H1 (cell line): ENCODE measurements at regions not wholly inside any gene's neighbourhood (a gene's known extent, or its start where the extent isn't known, plus 50 kb on each side); places are given as distances from the start of the nearest gene placed in this dataset.

Source experiments
- CTCF ChIA-PET: fragments of 300-600 bp; sonication (Branson Sonifier 250); formaldehyde crosslinking; loops from one replicate; lab custom pipeline; 2021; ENCODE audit not compliant: partially characterized antibody; lab: Charles Lee
- POLR2A ChIA-PET: fragments of 300-600 bp; sonication (Branson Sonifier 250); formaldehyde crosslinking; loops from one replicate; lab custom pipeline; 2021; ENCODE audit warnings: inconsistent platforms; ENCODE audit not compliant: partially characterized antibody; lab: Charles Lee
- DNase-seq, 2 experiments: peaks; one replicate each; pipeline versions ENCODE4 v3.0.0 to v3.0.0-alpha.2; 2010 to 2022; ENCODE audit warnings: low spot score in 2 of 2, low read depth in 1 of 2, mixed read lengths in 1 of 2
- FAIRE-seq: peaks from 2 replicates; lab custom pipeline; 2011; peaks lifted over from hg19 to GRCh38; lab: Jason Lieb, UNC
- H2AFZ ChIP-seq: 2 replicates; pipeline ENCODE4 v1.8.1; 2012; ENCODE audit warnings: low read length, inconsistent platforms
- H2AK5ac ChIP-seq: 2 replicates; pipeline ENCODE4 v1.6.1; 2013; ENCODE audit warnings: low read depth, low read length
- H2BK120ac ChIP-seq: replicated peaks from 2 replicates; pipeline ENCODE3; 2013; ENCODE audit warnings: low read depth, low read length, inconsistent platforms
- H2BK12ac ChIP-seq: 2 replicates; pipeline ENCODE4 v1.6.1; 2013; ENCODE audit warnings: low read depth, low read length
- H2BK15ac ChIP-seq: 2 replicates; pipeline ENCODE4 v1.6.1; 2013; ENCODE audit warnings: low read length
- H2BK20ac ChIP-seq: 2 replicates; pipeline ENCODE4 v1.6.1; 2013; ENCODE audit warnings: low read length
- H2BK5ac ChIP-seq: 2 replicates; pipeline ENCODE4 v1.6.1; 2013; ENCODE audit warnings: low read depth, low read length
- H3K14ac ChIP-seq: 2 replicates; pipeline ENCODE4 v1.6.1; 2013; ENCODE audit warnings: inconsistent platforms; ENCODE audit not compliant: insufficient read length
- H3K18ac ChIP-seq: 2 replicates; pipeline ENCODE4 v1.6.1; 2013; ENCODE audit warnings: low read length; ENCODE audit errors: extremely low read depth
- H3K23ac ChIP-seq: 2 replicates; pipeline ENCODE4 v1.6.1; 2013; ENCODE audit warnings: inconsistent platforms; ENCODE audit not compliant: insufficient read length
- H3K23me2 ChIP-seq: 2 replicates; pipeline ENCODE4 v1.6.1; 2013; ENCODE audit warnings: low read depth, low read length
- H3K27ac ChIP-seq: 2 replicates; pipeline ENCODE4 v1.6.1; 2011; ENCODE audit warnings: low read depth, low read length, inconsistent platforms
- H3K27me3 ChIP-seq, 4 experiments: replicated peaks in 1 of 4; 1 replicate in 1 of 4; 2 replicates in 3 of 4; pipeline versions ENCODE4 v1.6.1 to v1.8.1; 2011 to 2013; ENCODE audit warnings: low read length in 3 of 4, mild to moderate bottlenecking in 3 of 4, inconsistent platforms in 2 of 4, mixed read lengths in 2 of 4, moderate library complexity in 1 of 4; ENCODE audit not compliant: control insufficient read depth in 3 of 4, insufficient read depth in 3 of 4; ENCODE audit errors: extremely low read depth in 1 of 4
- H3K36me3 ChIP-seq, 4 experiments: 2 replicates each; pipeline versions ENCODE4 v1.6.1 to v1.8.1; 2011 to 2013; ENCODE audit warnings: mild to moderate bottlenecking in 4 of 4, low read length in 3 of 4, moderate library complexity in 2 of 4, control low read depth in 1 of 4, inconsistent platforms in 1 of 4; ENCODE audit not compliant: insufficient read depth in 4 of 4, control insufficient read depth in 2 of 4
- H3K4ac ChIP-seq: replicated peaks from 2 replicates; pipeline ENCODE3; 2013; ENCODE audit warnings: low read length, low read depth, mixed read lengths, inconsistent platforms; ENCODE audit not compliant: insufficient read length
- H3K4me1 ChIP-seq, 4 experiments: replicated peaks in 1 of 4; 1 replicate in 1 of 4; 2 replicates in 3 of 4; pipeline versions ENCODE4 v1.6.1 to v1.8.1; 2011 to 2013; ENCODE audit warnings: low read length in 3 of 4, inconsistent platforms in 2 of 4, mixed read lengths in 1 of 4; ENCODE audit not compliant: insufficient read depth in 4 of 4, control insufficient read depth in 3 of 4
- H3K4me2 ChIP-seq, 2 experiments: 2 replicates each; pipeline versions ENCODE4 v1.6.1 to v1.8.1; 2011 to 2013; ENCODE audit warnings: low read depth in 2 of 2, low read length in 2 of 2, control low read depth in 1 of 2, inconsistent platforms in 1 of 2, mild to moderate bottlenecking in 1 of 2; ENCODE audit not compliant: insufficient read depth in 1 of 2
- H3K4me3 ChIP-seq, 4 experiments: fragments of 200-600, 300-600 bp in 1 of 4; sonication (generic), shearing (Covaris generic), sonication (Bioruptor Twin) in 1 of 4; 2 replicates each; pipeline versions ENCODE4 v1.5.1 to v1.8.1; 2011 to 2016; ENCODE audit warnings: low read length in 4 of 4, low read depth in 3 of 4, control low read depth in 2 of 4, inconsistent platforms in 2 of 4, mild to moderate bottlenecking in 2 of 4, mixed read lengths in 1 of 4, moderate library complexity in 1 of 4; ENCODE audit not compliant: insufficient read depth in 2 of 4; ENCODE audit errors: extremely low read depth in 1 of 4
- H3K56ac ChIP-seq: replicated peaks from 2 replicates; pipeline ENCODE3; 2013; ENCODE audit warnings: low read depth, mild to moderate bottlenecking, mixed read lengths, low read length, inconsistent platforms; ENCODE audit not compliant: insufficient read length
- H3K79me1 ChIP-seq: 2 replicates; pipeline ENCODE4 v1.6.1; 2013; ENCODE audit warnings: low read depth, low read length, control low read depth
- H3K79me2 ChIP-seq, 2 experiments: 2 replicates each; pipeline versions ENCODE4 v1.6.1 to v1.8.1; 2012 to 2013; ENCODE audit warnings: low read length in 2 of 2, mild to moderate bottlenecking in 2 of 2, inconsistent platforms in 1 of 2; ENCODE audit not compliant: insufficient read depth in 2 of 2, control insufficient read depth in 1 of 2
- H3K9ac ChIP-seq, 4 experiments: replicated peaks in 1 of 4; 1 replicate in 1 of 4; 2 replicates in 3 of 4; pipeline versions ENCODE4 v1.6.1 to v1.8.1; 2011 to 2013; ENCODE audit warnings: low read depth in 3 of 4, low read length in 3 of 4, control low read depth in 2 of 4, mild to moderate bottlenecking in 2 of 4, moderate library complexity in 2 of 4, inconsistent platforms in 1 of 4; ENCODE audit errors: extremely low read depth in 1 of 4
- H3K9me3 ChIP-seq, 2 experiments: 2 replicates each; pipeline versions ENCODE4 v1.6.1 to v1.8.1; 2012 to 2013; ENCODE audit warnings: mild to moderate bottlenecking in 2 of 2, moderate library complexity in 2 of 2, control low read depth in 1 of 2, inconsistent platforms in 1 of 2, low read depth in 1 of 2, low read length in 1 of 2, mixed read lengths in 1 of 2; ENCODE audit not compliant: insufficient read depth in 2 of 2
- H4K20me1 ChIP-seq, 2 experiments: replicated peaks in 1 of 2; 2 replicates each; pipeline versions ENCODE3 to v1.8.1; 2011 to 2013; ENCODE audit warnings: inconsistent platforms in 2 of 2, low read length in 2 of 2, mild to moderate bottlenecking in 1 of 2; ENCODE audit not compliant: insufficient read depth in 2 of 2, control insufficient read depth in 1 of 2
- H4K5ac ChIP-seq: 2 replicates; pipeline ENCODE4 v1.6.1; 2013; ENCODE audit warnings: low read length, low read depth, mixed read lengths, inconsistent platforms; ENCODE audit not compliant: insufficient read length
- H4K8ac ChIP-seq: 2 replicates; pipeline ENCODE4 v1.8.0; 2013; ENCODE audit warnings: mild to moderate bottlenecking, moderate library complexity, low read length, inconsistent platforms; ENCODE audit not compliant: insufficient read depth; ENCODE audit errors: extremely low read depth
- H4K91ac ChIP-seq: replicated peaks from 2 replicates; pipeline ENCODE3; 2013; ENCODE audit warnings: low read length, mixed read lengths, inconsistent platforms; ENCODE audit not compliant: insufficient read length
- BACH1 ChIP-seq: IDR thresholded peaks from 2 replicates; pipeline ENCODE4 v1.6.1; 2012; ENCODE audit warnings: low read length, improper control_type of control experiment
- CHD1 ChIP-seq: IDR thresholded peaks from 2 replicates; pipeline ENCODE4 v1.6.1; 2012; ENCODE audit warnings: low read depth, low read length, improper control_type of control experiment
- CREB1 ChIP-seq: IDR thresholded peaks from 2 replicates; pipeline ENCODE4 v1.6.1; 2012; ENCODE audit warnings: inconsistent platforms
- CTCF ChIP-seq, 3 experiments: IDR thresholded peaks; 1 replicate in 2 of 3; 2 replicates in 1 of 3; pipeline versions ENCODE4 v1.5.1 to v1.6.1; 2011; ENCODE audit warnings: low read length in 3 of 3, mild to moderate bottlenecking in 3 of 3, inconsistent platforms in 2 of 3, low read depth in 1 of 3, moderate library complexity in 1 of 3; ENCODE audit not compliant: insufficient read depth in 1 of 3; ENCODE audit errors: control extremely low read depth in 1 of 3
- EZH2 ChIP-seq: fragments of 200-600 bp; sonication (generic); IDR thresholded peaks from 2 replicates; pipeline ENCODE4 v1.7.1; 2012; ENCODE audit warnings: low read depth, mild to moderate bottlenecking, moderate library complexity, low read length, inconsistent platforms; ENCODE audit not compliant: severe bottlenecking
- JUN ChIP-seq: IDR thresholded peaks from 2 replicates; pipeline ENCODE4 v1.6.1; 2011; ENCODE audit warnings: low read depth, mild to moderate bottlenecking, improper control_type of control experiment, low read length
- KDM4A ChIP-seq: IDR thresholded peaks from one replicate; pipeline ENCODE4 v1.7.1; 2012; ENCODE audit warnings: low read depth, mild to moderate bottlenecking, moderate library complexity, low read length, inconsistent platforms; ENCODE audit not compliant: severe bottlenecking
- NANOG ChIP-seq: IDR thresholded peaks from 2 replicates; pipeline ENCODE4 v1.6.1; 2011; ENCODE audit warnings: low read length, low read depth, mild to moderate bottlenecking, inconsistent platforms; ENCODE audit not compliant: insufficient read depth, poor library complexity, severe bottlenecking
- PHF8 ChIP-seq: fragments of 200-600 bp; sonication (generic); conservative IDR thresholded peaks from 2 replicates; pipeline ENCODE4 v1.7.1; 2012; ENCODE audit warnings: low read depth, mild to moderate bottlenecking, inconsistent platforms, low read length, moderate library complexity
- SRF ChIP-seq: IDR thresholded peaks from 2 replicates; pipeline ENCODE4 v1.6.1; 2011; ENCODE audit warnings: mild to moderate bottlenecking, low read depth, low read length, moderate library complexity
- TAF7 ChIP-seq: optimal IDR thresholded peaks from 2 replicates; pipeline ENCODE3; 2011; ENCODE audit warnings: low read depth, mild to moderate bottlenecking, inconsistent platforms, low read length, moderate library complexity, borderline replicate concordance
- ZNF274 ChIP-seq: IDR thresholded peaks from 2 replicates; pipeline ENCODE4 v1.7.0; 2012; ENCODE audit warnings: low read length, borderline replicate concordance; ENCODE audit errors: extremely low read depth
- WGBS, 2 experiments: shearing (Covaris generic) in 1 of 2; methylation state at CpG; one replicate each; pipeline versions ENCODE4 v1.1.6 to v1.1.7; 2013 to 2015; ENCODE audit warnings: low lambda C conversion rate in 2 of 2, mixed read lengths in 2 of 2, inconsistent platforms in 1 of 2, low coverage in 1 of 2, missing lambda C conversion rate in 1 of 2; ENCODE audit not compliant: insufficient replicate concordance in 2 of 2, insufficient coverage in 1 of 2, insufficient read length in 1 of 2; ENCODE audit errors: extremely low coverage in 1 of 2, missing lambda C conversion rate in 1 of 2; 5-methylcytosine and 5-hydroxymethylcytosine counted together

GRCh38 chr11:109612496-109612895, 190.5 kb downstream of the C11orf87 start:
- Histone ChIP-seq H3K27me3 (no peaks in the 10 kb centered on the region), H2AFZ (no peak overlapping the region), H3K9me3 (no peaks in the 10 kb centered on the region), H3K9ac (no peak overlapping the region), H3K4me3 (no peak overlapping the region), H3K14ac (no peak overlapping the region), H3K56ac (no peak overlapping the region), H3K4me1 (no peaks in the 10 kb centered on the region), H3K18ac (no peak overlapping the region), H3K79me1 (no peaks in the 10 kb centered on the region), H3K36me3 (no peaks in the 10 kb centered on the region), H3K4me2 (no peak overlapping the region), H3K23me2 (no peaks in the 10 kb centered on the region), H2BK5ac (no peak overlapping the region), H3K23ac (no peak overlapping the region), H2BK120ac (no peak overlapping the region), H2BK15ac (no peak overlapping the region), H4K91ac (no peak overlapping the region), H2BK20ac (no peak overlapping the region), H2AK5ac (no peak overlapping the region), H2BK12ac (no peak overlapping the region), H3K4ac (no peak overlapping the region), H3K79me2 (no peaks in the 10 kb centered on the region), H3K27ac (no peak overlapping the region), H4K20me1 (no peaks in the 10 kb centered on the region), H4K5ac (no peak overlapping the region), H4K8ac (no peak overlapping the region)
- DNase-seq, result no peak
- POLR2A ChIA-PET, result no interaction called here
- CTCF ChIA-PET, result no interaction called here
- no peak for FAIRE-seq
- 86% methylated on average over 3 of the region's 3 CpGs; no CpG with 5 or more reads in 1 of the 2 experiments for WGBS, 2 experiments
- TF ChIP-seq CREB1 (no peak), SRF (no peak), TAF7 (no peak), PHF8 (no peak), CHD1 (no peak), JUN (no peak), ZNF274 (no peak), NANOG (no peak), CTCF (IDR thresholded peaks at IDR 0.05; ENCODE audit: control extremely low read depth in 1 of 3, insufficient read depth in 1 of 3, low read depth in 1 of 3, low read length in 3 of 3) (no peak), EZH2 (no peak), BACH1 (no peak), KDM4A (no peak)
